Prostate gland (tissue), 2 donors: ENCODE measurements at regions not wholly inside any gene's neighbourhood (a gene's known extent, or its start where the extent isn't known, plus 50 kb on each side); places are given as distances from the start of the nearest gene placed in this dataset.
"Not testable (repeated sequence)": the region's sequence is repeated elsewhere in the genome, so short reads cannot be mapped to it uniquely, and the experiment has no call there.

Experiments
- DNase-seq: peaks from one replicate; pipeline ENCODE4 v3.0.0-alpha.2; 2019; ENCODE audit warnings: low spot score
- H3K27ac ChIP-seq, 2 donors: fragments of 200-600 bp; sonication (generic); 2 replicates each; pipeline ENCODE4 v1.5.1; 2017 to 2019
- H3K27me3 ChIP-seq: fragments of 200-600 bp; sonication (generic); replicated peaks from 2 replicates; pipeline ENCODE4 v1.5.1; 2019; ENCODE audit not compliant: insufficient read depth
- H3K36me3 ChIP-seq, 2 donors: fragments of 200-600 bp; sonication (generic); 1 replicate in 1 of 2; 2 replicates in 1 of 2; pipeline versions ENCODE4 v1.5.1 to v1.8.1; 2017 to 2019
- H3K4me1 ChIP-seq: fragments of 200-600 bp; sonication (generic); replicated peaks from 2 replicates; pipeline ENCODE4 v1.5.1; 2019
- H3K4me3 ChIP-seq, 2 donors: fragments of 200-600 bp; sonication (generic); 2 replicates each; pipeline ENCODE4 v1.5.1; 2017 to 2019
- H3K9me3 ChIP-seq: fragments of 200-600 bp; sonication (generic); 2 replicates; pipeline ENCODE4 v1.5.1; 2017
- POLR2A ChIP-seq: fragments of 450-650 bp; IDR thresholded peaks from one replicate; pipeline ENCODE4 v1.6.1; 2016; ENCODE audit warnings: antibody characterized with exemption, mild to moderate bottlenecking
- POLR2AphosphoS5 ChIP-seq: sonication (generic); formaldehyde crosslinking; IDR thresholded peaks from one replicate; pipeline ENCODE4 v1.6.1; 2017; ENCODE audit warnings: antibody characterized with exemption
- WGBS: methylation state at CpG from one replicate; pipeline ENCODE4 v1.1.5; 2018; 5-methylcytosine and 5-hydroxymethylcytosine counted together
- intact Hi-C: fragments of 100-400 bp; cut with DNase I; formaldehyde crosslinking; loops from one replicate; pipeline ENCODE4 v1.14.2; 2022
- TF ChIP-seq, protein P1 (sequence below), 4 experiments: fragments of 200-600 bp in 2 of 4; fragments of 450-650 bp in 2 of 4; sonication (generic) in 2 of 4; IDR thresholded peaks; 1 replicate in 3 of 4; 2 replicates in 1 of 4; pipeline ENCODE4 v1.5.1; 2016 to 2019; ENCODE audit warnings: antibody characterized with exemption in 4 of 4, mild to moderate bottlenecking in 2 of 4, moderate library complexity in 2 of 4

DNA sequence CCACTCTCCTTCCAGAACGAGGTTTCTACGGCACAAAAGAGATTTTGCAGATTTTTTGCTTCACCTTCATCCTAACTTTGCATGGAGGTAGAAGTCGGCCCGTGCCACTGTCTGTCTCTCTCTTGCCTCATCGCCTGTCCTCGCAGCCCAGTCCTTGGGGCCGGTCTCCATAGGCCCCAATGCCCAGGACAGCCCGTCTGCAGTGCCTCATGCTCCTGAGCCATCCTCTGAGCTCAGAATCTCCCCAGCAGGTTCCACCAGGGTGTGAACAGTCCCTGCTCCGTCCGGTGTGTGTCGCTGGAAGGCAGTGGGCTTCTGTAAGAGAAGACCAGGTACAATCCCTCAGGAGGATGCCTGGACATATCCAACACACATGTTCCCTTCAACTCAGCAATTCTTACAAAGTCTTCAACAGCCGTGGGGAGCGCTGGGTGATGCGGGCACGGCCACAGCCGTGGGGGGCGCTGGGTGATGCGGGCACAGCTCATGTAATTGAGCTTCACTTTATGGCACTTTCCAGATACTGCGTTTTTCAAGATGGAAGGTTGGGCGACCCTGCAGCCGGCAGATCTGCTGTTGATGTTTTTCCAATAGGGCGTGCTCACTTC lies 231.9 kb downstream of the DLL1 start:
- no peaks in the 10 kb centered on the region for H3K27me3 ChIP-seq
- TF ChIP-seq POLR2A: no peak
- TF ChIP-seq, protein P1, sequence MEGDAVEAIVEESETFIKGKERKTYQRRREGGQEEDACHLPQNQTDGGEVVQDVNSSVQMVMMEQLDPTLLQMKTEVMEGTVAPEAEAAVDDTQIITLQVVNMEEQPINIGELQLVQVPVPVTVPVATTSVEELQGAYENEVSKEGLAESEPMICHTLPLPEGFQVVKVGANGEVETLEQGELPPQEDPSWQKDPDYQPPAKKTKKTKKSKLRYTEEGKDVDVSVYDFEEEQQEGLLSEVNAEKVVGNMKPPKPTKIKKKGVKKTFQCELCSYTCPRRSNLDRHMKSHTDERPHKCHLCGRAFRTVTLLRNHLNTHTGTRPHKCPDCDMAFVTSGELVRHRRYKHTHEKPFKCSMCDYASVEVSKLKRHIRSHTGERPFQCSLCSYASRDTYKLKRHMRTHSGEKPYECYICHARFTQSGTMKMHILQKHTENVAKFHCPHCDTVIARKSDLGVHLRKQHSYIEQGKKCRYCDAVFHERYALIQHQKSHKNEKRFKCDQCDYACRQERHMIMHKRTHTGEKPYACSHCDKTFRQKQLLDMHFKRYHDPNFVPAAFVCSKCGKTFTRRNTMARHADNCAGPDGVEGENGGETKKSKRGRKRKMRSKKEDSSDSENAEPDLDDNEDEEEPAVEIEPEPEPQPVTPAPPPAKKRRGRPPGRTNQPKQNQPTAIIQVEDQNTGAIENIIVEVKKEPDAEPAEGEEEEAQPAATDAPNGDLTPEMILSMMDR (IDR thresholded peaks at IDR 0.05): no peak
- TF ChIP-seq POLR2AphosphoS5: no peak
- DNase-seq: no peak
- 97% methylated on average over 22 of the region's 22 CpGs for WGBS
- no peaks in the 10 kb centered on the region for H3K4me1 ChIP-seq
- H3K36me3 ChIP-seq: no peaks in the 10 kb centered on the region
- intact Hi-C loops: no loop called here
- H3K9me3 ChIP-seq: no peaks in the 10 kb centered on the region
- no peak overlapping the region for H3K27ac ChIP-seq
- H3K4me3 ChIP-seq: no peak overlapping the region

DNA sequence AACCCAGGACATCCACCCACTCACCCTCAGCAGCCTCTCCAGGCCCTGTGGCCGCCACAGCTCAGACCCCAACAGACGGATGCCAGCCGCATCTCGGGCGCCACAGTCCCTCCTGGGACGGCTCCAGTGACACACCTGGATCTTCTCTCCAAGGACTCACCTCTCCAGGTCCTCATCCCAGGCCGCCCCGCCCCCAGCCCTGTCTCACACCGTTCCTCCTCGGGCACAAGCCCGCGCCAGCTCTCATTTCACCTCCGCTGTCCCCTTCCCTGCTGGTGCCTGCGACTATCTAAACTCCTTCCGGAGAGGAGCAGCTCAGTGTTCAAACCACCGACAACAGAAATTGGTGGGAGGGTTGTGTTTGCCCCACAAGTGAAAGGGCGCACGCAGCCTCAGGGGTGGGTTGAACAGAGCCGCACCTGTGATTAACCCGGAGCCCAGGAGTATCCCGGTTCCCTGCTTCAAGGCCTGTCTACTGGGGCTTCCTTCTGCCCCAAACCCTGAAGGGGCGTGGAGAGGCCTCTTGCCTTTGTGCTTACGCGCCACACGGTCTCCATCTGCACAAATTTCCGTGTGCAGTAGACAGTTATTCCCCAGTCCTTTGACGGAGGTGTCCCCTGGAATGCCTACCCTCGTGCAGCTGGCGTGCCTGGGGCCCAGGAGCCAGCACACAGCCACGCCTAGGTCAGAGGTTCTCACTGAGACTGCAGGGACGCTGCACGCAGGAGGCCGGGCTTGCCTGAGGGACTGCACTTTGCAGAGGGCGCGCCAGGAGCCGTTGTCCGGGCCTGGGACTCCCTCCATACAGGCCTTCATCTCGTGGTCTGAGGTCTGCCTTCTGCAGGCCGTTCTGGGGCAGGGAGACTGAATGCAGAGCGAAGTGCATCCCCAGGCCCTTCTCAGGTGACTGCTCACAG lies 232.7 kb downstream of the DLL1 start:
- H3K36me3 ChIP-seq: no peaks in the 10 kb centered on the region
- no peaks in the 10 kb centered on the region for H3K4me1 ChIP-seq
- no peaks in the 10 kb centered on the region for H3K27me3 ChIP-seq
- TF ChIP-seq POLR2A (no peak), POLR2AphosphoS5 (no peak)
- TF ChIP-seq, protein P1 (IDR thresholded peaks at IDR 0.05): no peak
- DNase-seq: no peak
- WGBS: 89% methylated on average over 34 of the region's 40 CpGs
- no peak overlapping the region for H3K4me3 ChIP-seq
- H3K27ac ChIP-seq: no peak overlapping the region
- intact Hi-C loops: no loop called here
- no peaks in the 10 kb centered on the region for H3K9me3 ChIP-seq

DNA sequence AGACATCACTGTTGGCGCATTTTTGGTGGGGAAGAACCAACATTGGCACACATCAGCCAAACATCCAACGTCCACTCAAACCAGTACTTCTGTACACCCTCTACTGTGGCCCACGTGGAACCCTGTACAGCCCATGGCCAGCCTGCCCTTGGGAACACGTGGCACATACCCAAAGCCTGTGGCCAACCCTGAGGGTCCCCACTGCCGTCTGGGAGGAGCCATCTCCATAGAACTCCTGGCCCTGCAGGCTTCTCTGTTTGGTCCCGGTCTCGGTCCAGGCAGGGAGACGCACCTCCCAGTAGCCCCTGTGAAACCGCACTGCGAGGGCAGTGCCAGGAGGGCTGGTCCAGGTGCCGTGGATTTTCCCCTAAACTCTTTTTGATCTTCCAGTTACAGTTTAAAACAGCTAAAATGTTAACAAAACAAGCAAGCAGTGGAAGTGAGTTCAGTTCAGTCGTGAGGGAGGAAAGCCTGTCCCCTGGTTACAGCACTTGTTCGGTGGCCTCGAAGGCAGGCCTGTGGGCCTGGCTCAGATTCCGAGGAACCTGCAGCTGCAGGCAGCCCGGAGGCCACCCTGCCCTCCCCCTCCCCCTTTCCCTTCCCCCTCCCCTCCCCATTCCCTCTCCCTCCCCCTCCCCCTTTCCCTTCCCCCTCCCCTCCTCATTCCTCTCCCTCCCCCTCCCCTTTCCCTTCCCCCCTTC lies 233.7 kb downstream of the DLL1 start:
- H3K9me3 ChIP-seq: no peaks in the 10 kb centered on the region
- H3K4me3 ChIP-seq: no peak overlapping the region
- H3K27ac ChIP-seq: no peak overlapping the region
- intact Hi-C loops: no loop called here
- no peaks in the 10 kb centered on the region for H3K36me3 ChIP-seq
- no peaks in the 10 kb centered on the region for H3K4me1 ChIP-seq
- H3K27me3 ChIP-seq: no peaks in the 10 kb centered on the region
- WGBS: 64% methylated on average over 16 of the region's 16 CpGs
- TF ChIP-seq POLR2AphosphoS5 (no peak), POLR2A (no peak)
- TF ChIP-seq, protein P1 (IDR thresholded peaks at IDR 0.05): no peak
- DNase-seq: no peak

DNA sequence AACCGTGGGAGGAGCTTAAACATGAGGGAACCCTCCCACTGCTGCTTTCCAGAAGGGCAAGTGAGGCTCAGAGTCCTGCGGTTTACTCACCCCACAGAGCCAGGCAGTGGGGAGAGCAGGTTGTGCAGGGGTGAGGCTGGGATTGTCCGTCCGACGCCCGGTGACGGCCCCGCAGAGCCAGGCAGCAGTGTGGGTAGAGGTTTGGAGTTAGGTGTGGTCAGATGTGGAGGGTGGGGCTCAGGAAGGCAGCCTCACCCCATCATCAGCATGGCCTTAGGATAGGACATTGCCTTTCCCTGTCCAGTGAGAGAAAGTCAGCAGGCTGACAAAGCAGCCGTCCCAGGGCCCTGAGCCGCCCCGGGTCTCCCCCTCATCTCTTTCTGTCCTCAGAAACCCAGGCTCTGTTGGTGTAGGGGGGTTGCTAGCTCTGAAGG lies 234.6 kb downstream of the DLL1 start:
- H3K9me3 ChIP-seq: no peaks in the 10 kb centered on the region
- intact Hi-C loops: no loop called here
- H3K27me3 ChIP-seq: no peaks in the 10 kb centered on the region
- no peaks in the 10 kb centered on the region for H3K4me1 ChIP-seq
- DNase-seq: no peak
- WGBS: 87% methylated on average over 11 of the region's 11 CpGs
- no peaks in the 10 kb centered on the region for H3K36me3 ChIP-seq
- no peak overlapping the region for H3K4me3 ChIP-seq
- H3K27ac ChIP-seq: no peak overlapping the region
- TF ChIP-seq POLR2A (no peak), POLR2AphosphoS5 (no peak)

DNA sequence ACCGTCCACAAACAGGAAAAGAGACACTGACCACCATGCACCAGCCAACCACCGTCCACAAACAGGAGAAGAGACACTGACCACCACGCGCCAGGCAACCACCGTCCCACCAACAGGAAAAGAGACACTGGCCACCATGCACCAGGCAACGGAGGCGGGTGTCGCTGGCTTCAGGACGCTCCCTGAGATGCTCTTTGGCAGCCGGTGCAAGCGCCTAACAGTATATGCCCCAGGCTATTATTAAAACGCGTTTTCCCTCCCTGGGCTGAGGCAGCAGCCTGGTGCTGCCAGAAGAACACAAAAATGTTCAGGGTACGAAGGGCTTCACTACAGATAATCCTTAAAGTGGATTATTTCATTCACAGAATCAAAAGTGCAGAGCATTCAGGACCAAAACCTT lies 235.1 kb downstream of the DLL1 start:
- 66% methylated on average over 14 of the region's 14 CpGs for WGBS
- not testable (repeated sequence) for H3K4me1 ChIP-seq

More for the DNA sequence above, 235.1 kb downstream of the DLL1 start:
- intact Hi-C loops, H3K27me3 ChIP-seq, H3K9me3 ChIP-seq, DNase-seq, H3K27ac ChIP-seq, H3K36me3 ChIP-seq, H3K4me3 ChIP-seq: not testable (repeated sequence)
